ENCODE measurements at regions not wholly inside any gene's neighbourhood (a gene's known extent, or its start where the extent isn't known, plus 50 kb on each side); places are given as distances from the start of the nearest gene placed in this dataset.

- no peak for TF ChIP-seq CTCF (conservative IDR thresholded peaks at IDR 0.05; ENCODE audit: low read depth, low read length)
- no peak overlapping the region for H3K4me3 ChIP-seq (ENCODE audit: low read depth, low read length)
- DNase-seq (ENCODE audit: low read depth), result no peak
Observed at GRCh38 chr18:77918730-77919129, 669.1 kb downstream of the GALR1 start.

GRCh38 chr18:77919923-77920322 lies 670.3 kb downstream of the GALR1 start:
- H3K4me3 ChIP-seq (ENCODE audit: low read depth, low read length), result no peak overlapping the region
- no peak for TF ChIP-seq CTCF (conservative IDR thresholded peaks at IDR 0.05; ENCODE audit: low read depth, low read length)
- DNase-seq (ENCODE audit: low read depth), result no peak

GRCh38 chr18:77935342-77935741 lies 685.7 kb downstream of the GALR1 start:
- no peak overlapping the region for H3K4me3 ChIP-seq (ENCODE audit: low read depth, low read length)
- no peak for TF ChIP-seq CTCF (conservative IDR thresholded peaks at IDR 0.05; ENCODE audit: low read depth, low read length)
- DNase-seq (ENCODE audit: low read depth), result no peak

- DNase-seq (ENCODE audit: low read depth), result no peak
- no peak for TF ChIP-seq CTCF (conservative IDR thresholded peaks at IDR 0.05; ENCODE audit: low read depth, low read length)
- no peak overlapping the region for H3K4me3 ChIP-seq (ENCODE audit: low read depth, low read length)
Observed at GRCh38 chr18:77940566-77940965, 690.9 kb downstream of the GALR1 start.

- no peak for TF ChIP-seq CTCF (conservative IDR thresholded peaks at IDR 0.05; ENCODE audit: low read depth, low read length)
- no peak for DNase-seq (ENCODE audit: low read depth)
- no peak overlapping the region for H3K4me3 ChIP-seq (ENCODE audit: low read depth, low read length)
Observed at GRCh38 chr18:77944533-77944932, 694.9 kb downstream of the GALR1 start.

GRCh38 chr18:77948567-77948966 lies 698.9 kb downstream of the GALR1 start:
- DNase-seq (ENCODE audit: low read depth), result no peak
- TF ChIP-seq CTCF (conservative IDR thresholded peaks at IDR 0.05; ENCODE audit: low read depth, low read length), result no peak
- no peak overlapping the region for H3K4me3 ChIP-seq (ENCODE audit: low read depth, low read length)

- no peak overlapping the region for H3K4me3 ChIP-seq (ENCODE audit: low read depth, low read length)
- no peak for TF ChIP-seq CTCF (conservative IDR thresholded peaks at IDR 0.05; ENCODE audit: low read depth, low read length)
- DNase-seq (ENCODE audit: low read depth), result no peak
Observed at GRCh38 chr18:77949355-77949973, 699.8 kb downstream of the GALR1 start.
